ENCODE measurements at regions not wholly inside any gene's neighbourhood (a gene's known extent, or its start where the extent isn't known, plus 50 kb on each side); places are given as distances from the start of the nearest gene placed in this dataset.

DNA sequence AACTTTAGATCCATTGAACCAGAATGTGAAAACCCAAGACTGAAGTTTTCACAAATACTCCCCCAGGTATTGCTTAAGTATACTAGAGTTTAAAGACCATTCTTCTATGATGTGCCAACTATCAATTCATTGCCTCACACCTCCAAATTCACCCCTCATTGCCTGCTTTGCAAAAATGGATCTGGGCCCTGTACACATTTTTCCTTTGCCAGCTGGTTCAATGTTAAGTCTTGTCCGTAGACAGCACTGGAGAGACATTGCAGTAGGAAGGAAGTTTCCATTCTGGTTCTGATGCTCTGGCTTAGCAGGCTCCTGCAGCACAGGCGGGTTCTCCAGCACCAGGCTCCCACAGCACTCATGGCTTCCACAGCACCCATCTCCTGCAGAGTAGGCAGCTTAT is 130.0 kb downstream of the PROX1 start:
- Histone ChIP-seq H3K9ac (ENCODE audit: low read depth in 1 of 2, low read length in 2 of 2) (no peak overlapping the region), H3K9me3 (ENCODE audit: control insufficient read depth in 2 of 2, low read length in 2 of 2) (peaks cover 7 to 12% of the 10 kb centered on the region in 2 donors), H3K4me1 (ENCODE audit: control insufficient read depth in 2 of 2, insufficient read depth in 2 of 2, low read length in 2 of 2) (no peaks in the 10 kb centered on the region), H3K27me3 (ENCODE audit: control insufficient read depth in 2 of 2, insufficient read depth in 2 of 2, low read length in 2 of 2) (no peaks in the 10 kb centered on the region), H3K36me3 (ENCODE audit: control insufficient read depth in 2 of 2, insufficient read depth in 2 of 2, low read length in 2 of 2) (no peaks in the 10 kb centered on the region), H3K27ac (ENCODE audit: low read depth in 2 of 2, low read length in 2 of 2) (no peak overlapping the region), H3K4me3 (ENCODE audit: low read length in 2 of 2) (no peak overlapping the region)

DNA sequence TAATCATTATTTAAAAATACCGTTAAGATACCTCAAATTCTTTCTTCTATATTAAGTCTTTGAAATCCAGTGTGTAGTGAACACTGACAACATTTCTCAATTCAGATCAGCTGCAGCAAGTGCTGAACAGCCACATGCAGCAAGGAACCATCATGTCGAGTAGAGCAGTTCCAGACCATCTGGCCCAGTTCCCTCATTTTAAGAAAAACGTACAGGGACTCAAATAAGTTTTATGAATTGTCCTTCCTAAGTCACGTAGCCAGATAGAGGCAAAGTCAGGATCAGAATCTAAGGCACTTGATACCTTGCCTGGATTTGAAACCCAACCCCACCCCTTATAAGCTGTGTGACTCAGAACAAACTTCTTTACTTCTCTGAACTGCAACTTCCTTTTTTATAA is 132.4 kb downstream of the PROX1 start:
- Histone ChIP-seq H3K9me3 (ENCODE audit: control insufficient read depth in 2 of 2, low read length in 2 of 2) (peaks cover 7 to 12% of the 10 kb centered on the region in 2 donors), H3K4me1 (ENCODE audit: control insufficient read depth in 2 of 2, insufficient read depth in 2 of 2, low read length in 2 of 2) (no peaks in the 10 kb centered on the region), H3K27ac (ENCODE audit: low read depth in 2 of 2, low read length in 2 of 2) (no peak overlapping the region), H3K27me3 (ENCODE audit: control insufficient read depth in 2 of 2, insufficient read depth in 2 of 2, low read length in 2 of 2) (no peaks in the 10 kb centered on the region), H3K9ac (ENCODE audit: low read depth in 1 of 2, low read length in 2 of 2) (no peak overlapping the region), H3K36me3 (ENCODE audit: control insufficient read depth in 2 of 2, insufficient read depth in 2 of 2, low read length in 2 of 2) (no peaks in the 10 kb centered on the region), H3K4me3 (ENCODE audit: low read length in 2 of 2) (no peak overlapping the region)

GRCh38 chr1:214120951-214121350 is 133.2 kb downstream of the PROX1 start:
- H3K4me3 ChIP-seq (ENCODE audit: low read length in 2 of 2): no peak overlapping the region
- H3K36me3 ChIP-seq (ENCODE audit: control insufficient read depth in 2 of 2, insufficient read depth in 2 of 2, low read length in 2 of 2): no peaks in the 10 kb centered on the region
- no peaks in the 10 kb centered on the region for H3K4me1 ChIP-seq (ENCODE audit: control insufficient read depth in 2 of 2, insufficient read depth in 2 of 2, low read length in 2 of 2)
- H3K27me3 ChIP-seq (ENCODE audit: control insufficient read depth in 2 of 2, insufficient read depth in 2 of 2, low read length in 2 of 2): no peaks in the 10 kb centered on the region
- H3K9me3 ChIP-seq (ENCODE audit: control insufficient read depth in 2 of 2, low read length in 2 of 2): peaks cover 7 to 12% of the 10 kb centered on the region in 2 donors
- H3K27ac ChIP-seq (ENCODE audit: low read depth in 2 of 2, low read length in 2 of 2): no peak overlapping the region
- H3K9ac ChIP-seq (ENCODE audit: low read depth in 1 of 2, low read length in 2 of 2): no peak overlapping the region

- no peak overlapping the region for H3K4me3 ChIP-seq (ENCODE audit: low read length in 2 of 2)
- H3K9ac ChIP-seq (ENCODE audit: low read depth in 1 of 2, low read length in 2 of 2): no peak overlapping the region
- no peaks in the 10 kb centered on the region for H3K4me1 ChIP-seq (ENCODE audit: control insufficient read depth in 2 of 2, insufficient read depth in 2 of 2, low read length in 2 of 2)
- no peaks in the 10 kb centered on the region for H3K27me3 ChIP-seq (ENCODE audit: control insufficient read depth in 2 of 2, insufficient read depth in 2 of 2, low read length in 2 of 2)
- H3K36me3 ChIP-seq (ENCODE audit: control insufficient read depth in 2 of 2, insufficient read depth in 2 of 2, low read length in 2 of 2): no peaks in the 10 kb centered on the region
- no peak overlapping the region for H3K27ac ChIP-seq (ENCODE audit: low read depth in 2 of 2, low read length in 2 of 2)
- H3K9me3 ChIP-seq (ENCODE audit: control insufficient read depth in 2 of 2, low read length in 2 of 2): peaks cover 7 to 10% of the 10 kb centered on the region in 2 donors
These were observed 134.3 kb downstream of the PROX1 start for GRCh38 chr1:214122110-214122509.

DNA sequence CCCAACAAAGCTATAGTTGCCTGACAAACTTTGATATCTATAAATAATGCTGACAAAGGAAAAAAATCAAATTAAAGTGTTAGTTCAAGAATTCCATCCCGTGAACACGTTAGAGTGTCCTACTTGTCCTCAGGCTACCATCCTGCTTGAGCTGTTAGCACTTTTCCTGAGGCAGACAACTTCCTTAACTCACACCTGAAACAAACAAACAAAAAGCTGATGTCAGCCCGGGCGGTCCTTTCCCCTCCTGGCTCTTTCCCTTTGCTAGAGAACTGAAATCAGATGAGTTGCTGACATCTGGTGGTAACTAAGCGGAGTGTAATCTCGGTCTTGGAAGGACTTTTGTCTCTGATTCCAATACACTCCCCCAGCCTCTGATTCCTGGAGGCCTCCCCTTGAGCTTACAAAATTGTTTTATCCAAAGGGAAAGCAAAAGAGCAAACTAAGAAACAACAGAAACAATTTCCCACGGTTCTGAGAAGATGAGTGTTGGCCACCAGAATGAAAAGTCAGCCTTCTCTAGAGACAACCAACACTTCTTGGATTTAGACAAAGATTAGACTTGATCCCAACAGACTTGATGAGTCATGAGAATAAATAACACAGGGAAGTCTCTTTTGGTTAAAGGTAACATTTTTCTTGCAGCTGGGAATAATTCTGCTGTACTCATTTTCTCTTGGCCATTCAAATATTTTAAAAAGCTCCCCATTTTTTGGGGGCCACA is 135.4 kb downstream of the PROX1 start:
- H3K4me1 ChIP-seq (ENCODE audit: control insufficient read depth in 2 of 2, insufficient read depth in 2 of 2, low read length in 2 of 2): no peaks in the 10 kb centered on the region
- no peak overlapping the region for H3K4me3 ChIP-seq (ENCODE audit: low read length in 2 of 2)
- no peak overlapping the region for H3K9ac ChIP-seq (ENCODE audit: low read depth in 1 of 2, low read length in 2 of 2)
- no peaks in the 10 kb centered on the region for H3K27me3 ChIP-seq (ENCODE audit: control insufficient read depth in 2 of 2, insufficient read depth in 2 of 2, low read length in 2 of 2)
- no peaks in the 10 kb centered on the region for H3K36me3 ChIP-seq (ENCODE audit: control insufficient read depth in 2 of 2, insufficient read depth in 2 of 2, low read length in 2 of 2)
- H3K9me3 ChIP-seq (ENCODE audit: control insufficient read depth in 2 of 2, low read length in 2 of 2): peaks cover 0 to 3% of the 10 kb centered on the region in 2 donors
- H3K27ac ChIP-seq (ENCODE audit: low read depth in 2 of 2, low read length in 2 of 2): no peak overlapping the region

- Histone ChIP-seq H3K4me1 (ENCODE audit: control insufficient read depth in 2 of 2, insufficient read depth in 2 of 2, low read length in 2 of 2) (no peaks in the 10 kb centered on the region), H3K36me3 (ENCODE audit: control insufficient read depth in 2 of 2, insufficient read depth in 2 of 2, low read length in 2 of 2) (no peaks in the 10 kb centered on the region), H3K9ac (ENCODE audit: low read depth in 1 of 2, low read length in 2 of 2) (no peak overlapping the region), H3K4me3 (ENCODE audit: low read length in 2 of 2) (no peak overlapping the region), H3K27me3 (ENCODE audit: control insufficient read depth in 2 of 2, insufficient read depth in 2 of 2, low read length in 2 of 2) (no peaks in the 10 kb centered on the region), H3K27ac (ENCODE audit: low read depth in 2 of 2, low read length in 2 of 2) (no peak overlapping the region), H3K9me3 (ENCODE audit: control insufficient read depth in 2 of 2, low read length in 2 of 2) (no peaks in the 10 kb centered on the region)
These were observed 136.6 kb downstream of the PROX1 start for GRCh38 chr1:214124281-214124805.

- Histone ChIP-seq H3K27ac (ENCODE audit: low read depth in 2 of 2, low read length in 2 of 2) (no peak overlapping the region), H3K36me3 (ENCODE audit: control insufficient read depth in 2 of 2, insufficient read depth in 2 of 2, low read length in 2 of 2) (no peaks in the 10 kb centered on the region), H3K27me3 (ENCODE audit: control insufficient read depth in 2 of 2, insufficient read depth in 2 of 2, low read length in 2 of 2) (no peaks in the 10 kb centered on the region), H3K9ac (ENCODE audit: low read depth in 1 of 2, low read length in 2 of 2) (no peak overlapping the region), H3K4me3 (ENCODE audit: low read length in 2 of 2) (no peak overlapping the region), H3K9me3 (ENCODE audit: control insufficient read depth in 2 of 2, low read length in 2 of 2) (no peaks in the 10 kb centered on the region), H3K4me1 (ENCODE audit: control insufficient read depth in 2 of 2, insufficient read depth in 2 of 2, low read length in 2 of 2) (no peaks in the 10 kb centered on the region)
These were observed 137.1 kb downstream of the PROX1 start for GRCh38 chr1:214124915-214125314.

GRCh38 chr1:214125819-214126218 is 138.0 kb downstream of the PROX1 start:
- Histone ChIP-seq H3K27me3 (ENCODE audit: control insufficient read depth in 2 of 2, insufficient read depth in 2 of 2, low read length in 2 of 2) (no peaks in the 10 kb centered on the region), H3K4me3 (ENCODE audit: low read length in 2 of 2) (no peak overlapping the region), H3K36me3 (ENCODE audit: control insufficient read depth in 2 of 2, insufficient read depth in 2 of 2, low read length in 2 of 2) (no peaks in the 10 kb centered on the region), H3K4me1 (ENCODE audit: control insufficient read depth in 2 of 2, insufficient read depth in 2 of 2, low read length in 2 of 2) (no peaks in the 10 kb centered on the region), H3K9me3 (ENCODE audit: control insufficient read depth in 2 of 2, low read length in 2 of 2) (no peaks in the 10 kb centered on the region), H3K27ac (ENCODE audit: low read depth in 2 of 2, low read length in 2 of 2) (no peak overlapping the region), H3K9ac (ENCODE audit: low read depth in 1 of 2, low read length in 2 of 2) (no peak overlapping the region)

- Histone ChIP-seq H3K4me1 (ENCODE audit: control insufficient read depth in 2 of 2, insufficient read depth in 2 of 2, low read length in 2 of 2) (no peaks in the 10 kb centered on the region), H3K9me3 (ENCODE audit: control insufficient read depth in 2 of 2, low read length in 2 of 2) (no peaks in the 10 kb centered on the region)
These were observed 138.9 kb downstream of the PROX1 start for GRCh38 chr1:214126697-214127146.

GRCh38 chr1:214127705-214128104 is 139.9 kb downstream of the PROX1 start:
- H3K27me3 ChIP-seq (ENCODE audit: control insufficient read depth in 2 of 2, insufficient read depth in 2 of 2, low read length in 2 of 2): no peaks in the 10 kb centered on the region
- no peaks in the 10 kb centered on the region for H3K9me3 ChIP-seq (ENCODE audit: control insufficient read depth in 2 of 2, low read length in 2 of 2)
- no peak overlapping the region for H3K9ac ChIP-seq (ENCODE audit: low read depth in 1 of 2, low read length in 2 of 2)
- no peaks in the 10 kb centered on the region for H3K36me3 ChIP-seq (ENCODE audit: control insufficient read depth in 2 of 2, insufficient read depth in 2 of 2, low read length in 2 of 2)
- no peak overlapping the region for H3K4me3 ChIP-seq (ENCODE audit: low read length in 2 of 2)
- H3K27ac ChIP-seq (ENCODE audit: low read depth in 2 of 2, low read length in 2 of 2): no peak overlapping the region
- H3K4me1 ChIP-seq (ENCODE audit: control insufficient read depth in 2 of 2, insufficient read depth in 2 of 2, low read length in 2 of 2): no peaks in the 10 kb centered on the region

More at GRCh38 chr1:214126697-214127146, 138.9 kb downstream of the PROX1 start:
- Histone ChIP-seq H3K27ac (ENCODE audit: low read depth in 2 of 2, low read length in 2 of 2) (no peak overlapping the region), H3K36me3 (ENCODE audit: control insufficient read depth in 2 of 2, insufficient read depth in 2 of 2, low read length in 2 of 2) (no peaks in the 10 kb centered on the region), H3K4me3 (ENCODE audit: low read length in 2 of 2) (no peak overlapping the region), H3K27me3 (ENCODE audit: control insufficient read depth in 2 of 2, insufficient read depth in 2 of 2, low read length in 2 of 2) (no peaks in the 10 kb centered on the region), H3K9ac (ENCODE audit: low read depth in 1 of 2, low read length in 2 of 2) (no peak overlapping the region)
